WTC11 (cell line): ENCODE measurements at regions not wholly inside any gene's neighbourhood (a gene's known extent, or its start where the extent isn't known, plus 50 kb on each side); places are given as distances from the start of the nearest gene placed in this dataset.

Experiments used
- ATAC-seq: fragments of 200-7000 bp; cut with Tn5 transposase; 2 replicates; pipeline ENCODE4 v1.10.0; 2021; ENCODE audit warnings: mild to moderate bottlenecking, moderate library complexity
- CTCF ChIA-PET: fragments of 300-600 bp; sonication (Branson Sonifier 250); formaldehyde crosslinking; loops from one replicate; lab custom pipeline; 2021; ENCODE audit warnings: antibody characterized with exemption; lab: Charles Lee
- POLR2A ChIA-PET: fragments of 350-600 bp; sonication (Branson Sonifier 250); formaldehyde crosslinking; loops from one replicate; lab custom pipeline; 2021; ENCODE audit warnings: antibody characterized with exemption; lab: Charles Lee
- DNase-seq: peaks from one replicate; pipeline ENCODE4 v3.0.0; 2021; ENCODE audit warnings: low spot score
- H3K27ac Mint-ChIP-seq: 2 replicates; pipeline ENCODE4 v1.8.0; 2021; ENCODE audit warnings: mixed read lengths
- H3K27me3 Mint-ChIP-seq: 2 replicates; pipeline ENCODE4 v1.8.0; 2021; ENCODE audit warnings: low read depth, mild to moderate bottlenecking, moderate library complexity, mixed read lengths
- H3K36me3 Mint-ChIP-seq: 2 replicates; pipeline ENCODE4 v1.8.0; 2021; ENCODE audit warnings: mixed read lengths
- H3K4me1 Mint-ChIP-seq: 2 replicates; pipeline ENCODE4 v1.8.0; 2022; ENCODE audit warnings: mixed read lengths
- H3K4me3 Mint-ChIP-seq: 2 replicates; pipeline ENCODE4 v1.8.0; 2021; ENCODE audit warnings: mild to moderate bottlenecking, moderate library complexity, mixed read lengths
- H3K9me3 Mint-ChIP-seq: 2 replicates; pipeline ENCODE4 v1.8.0; 2021; ENCODE audit warnings: mixed read lengths
- ARID4B ChIP-seq: sonication (generic); formaldehyde crosslinking; IDR thresholded peaks from 2 replicates; pipeline ENCODE4 v1.8.0; 2023; ENCODE audit warnings: missing genetic modification reagents, mild to moderate bottlenecking, borderline replicate concordance
- ATF2 ChIP-seq: sonication (generic); formaldehyde crosslinking; IDR thresholded peaks from 2 replicates; pipeline ENCODE4 v1.8.1; 2022; ENCODE audit warnings: low read depth, missing genetic modification reagents, borderline replicate concordance
- CREB1 ChIP-seq: sonication (generic); formaldehyde crosslinking; IDR thresholded peaks from 2 replicates; pipeline ENCODE4 v1.8.0; 2023; ENCODE audit warnings: mild to moderate bottlenecking, missing genetic modification reagents
- E2F5 ChIP-seq: sonication (generic); formaldehyde crosslinking; IDR thresholded peaks from 2 replicates; pipeline ENCODE4 v1.8.1; 2022; ENCODE audit warnings: mild to moderate bottlenecking, moderate library complexity, missing genetic modification reagents
- EMX1 ChIP-seq: fragments of 250-450 bp; sonication (Bioruptor Pico); IDR thresholded peaks from 2 replicates; pipeline ENCODE4 v1.8.0; 2021; ENCODE audit warnings: mild to moderate bottlenecking
- RORB ChIP-seq: fragments of 250-450 bp; sonication (Bioruptor Pico); IDR thresholded peaks from 2 replicates; pipeline ENCODE4 v1.9.0; 2021; ENCODE audit warnings: mild to moderate bottlenecking
- ZNF138 ChIP-seq: sonication (generic); formaldehyde crosslinking; conservative IDR thresholded peaks from 2 replicates; pipeline ENCODE4 v1.8.1; 2022; ENCODE audit warnings: mild to moderate bottlenecking, moderate library complexity, missing genetic modification reagents
- ZNF671 ChIP-seq: fragments of 250-450 bp; sonication (Bioruptor Pico); IDR thresholded peaks from 2 replicates; pipeline ENCODE4 v1.8.0; 2021; ENCODE audit warnings: mild to moderate bottlenecking
- TF ChIP-seq, protein P1 (sequence below): fragments of 250-450 bp; sonication (Bioruptor Pico); IDR thresholded peaks from 2 replicates; pipeline ENCODE4 v1.9.0; 2021; ENCODE audit warnings: mild to moderate bottlenecking, borderline replicate concordance
- TF ChIP-seq, protein P2 (sequence below): sonication (generic); formaldehyde crosslinking; IDR thresholded peaks from 2 replicates; pipeline ENCODE4 v1.8.0; 2023; ENCODE audit warnings: missing genetic modification reagents
- TF ChIP-seq, protein P3 (sequence below): fragments of 250-450 bp; sonication (Bioruptor Pico); IDR thresholded peaks from 2 replicates; pipeline ENCODE4 v1.9.0; 2021; ENCODE audit warnings: mild to moderate bottlenecking
- TF ChIP-seq, protein P4 (sequence below): sonication (generic); formaldehyde crosslinking; IDR thresholded peaks from 2 replicates; pipeline ENCODE4 v1.8.1; 2022; ENCODE audit warnings: missing genetic modification reagents, borderline replicate concordance

GRCh38 chr7:118327174-118327573 lies 102.7 kb downstream of the ANKRD7 start (continued):
- TF ChIP-seq ATF2 (CRISPR knock-in tag), result no peak

GRCh38 chr7:118328505-118329211 lies 104.2 kb downstream of the ANKRD7 start:
- ChIA-PET CTCF (no interaction called here), POLR2A (no interaction called here)
- H3K9me3 Mint-ChIP-seq, result no peaks in the 10 kb centered on the region
- no peak overlapping the region for H3K4me3 Mint-ChIP-seq
- H3K27me3 Mint-ChIP-seq, result no peaks in the 10 kb centered on the region
- peaks cover 15% of the 10 kb centered on the region for H3K4me1 Mint-ChIP-seq
- no peaks in the 10 kb centered on the region for H3K36me3 Mint-ChIP-seq
- peak overlapping the region; percentile 19; the same call in 1 of the 2 replicates for H3K27ac Mint-ChIP-seq
- no peak for TF ChIP-seq E2F5 (CRISPR knock-in tag)
- TF ChIP-seq, protein P1, sequence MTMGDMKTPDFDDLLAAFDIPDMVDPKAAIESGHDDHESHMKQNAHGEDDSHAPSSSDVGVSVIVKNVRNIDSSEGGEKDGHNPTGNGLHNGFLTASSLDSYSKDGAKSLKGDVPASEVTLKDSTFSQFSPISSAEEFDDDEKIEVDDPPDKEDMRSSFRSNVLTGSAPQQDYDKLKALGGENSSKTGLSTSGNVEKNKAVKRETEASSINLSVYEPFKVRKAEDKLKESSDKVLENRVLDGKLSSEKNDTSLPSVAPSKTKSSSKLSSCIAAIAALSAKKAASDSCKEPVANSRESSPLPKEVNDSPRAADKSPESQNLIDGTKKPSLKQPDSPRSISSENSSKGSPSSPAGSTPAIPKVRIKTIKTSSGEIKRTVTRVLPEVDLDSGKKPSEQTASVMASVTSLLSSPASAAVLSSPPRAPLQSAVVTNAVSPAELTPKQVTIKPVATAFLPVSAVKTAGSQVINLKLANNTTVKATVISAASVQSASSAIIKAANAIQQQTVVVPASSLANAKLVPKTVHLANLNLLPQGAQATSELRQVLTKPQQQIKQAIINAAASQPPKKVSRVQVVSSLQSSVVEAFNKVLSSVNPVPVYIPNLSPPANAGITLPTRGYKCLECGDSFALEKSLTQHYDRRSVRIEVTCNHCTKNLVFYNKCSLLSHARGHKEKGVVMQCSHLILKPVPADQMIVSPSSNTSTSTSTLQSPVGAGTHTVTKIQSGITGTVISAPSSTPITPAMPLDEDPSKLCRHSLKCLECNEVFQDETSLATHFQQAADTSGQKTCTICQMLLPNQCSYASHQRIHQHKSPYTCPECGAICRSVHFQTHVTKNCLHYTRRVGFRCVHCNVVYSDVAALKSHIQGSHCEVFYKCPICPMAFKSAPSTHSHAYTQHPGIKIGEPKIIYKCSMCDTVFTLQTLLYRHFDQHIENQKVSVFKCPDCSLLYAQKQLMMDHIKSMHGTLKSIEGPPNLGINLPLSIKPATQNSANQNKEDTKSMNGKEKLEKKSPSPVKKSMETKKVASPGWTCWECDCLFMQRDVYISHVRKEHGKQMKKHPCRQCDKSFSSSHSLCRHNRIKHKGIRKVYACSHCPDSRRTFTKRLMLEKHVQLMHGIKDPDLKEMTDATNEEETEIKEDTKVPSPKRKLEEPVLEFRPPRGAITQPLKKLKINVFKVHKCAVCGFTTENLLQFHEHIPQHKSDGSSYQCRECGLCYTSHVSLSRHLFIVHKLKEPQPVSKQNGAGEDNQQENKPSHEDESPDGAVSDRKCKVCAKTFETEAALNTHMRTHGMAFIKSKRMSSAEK, result no peak
- no peak for TF ChIP-seq CREB1
- TF ChIP-seq, protein P2, sequence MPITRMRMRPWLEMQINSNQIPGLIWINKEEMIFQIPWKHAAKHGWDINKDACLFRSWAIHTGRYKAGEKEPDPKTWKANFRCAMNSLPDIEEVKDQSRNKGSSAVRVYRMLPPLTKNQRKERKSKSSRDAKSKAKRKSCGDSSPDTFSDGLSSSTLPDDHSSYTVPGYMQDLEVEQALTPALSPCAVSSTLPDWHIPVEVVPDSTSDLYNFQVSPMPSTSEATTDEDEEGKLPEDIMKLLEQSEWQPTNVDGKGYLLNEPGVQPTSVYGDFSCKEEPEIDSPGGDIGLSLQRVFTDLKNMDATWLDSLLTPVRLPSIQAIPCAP (CRISPR knock-in tag), result no peak
- TF ChIP-seq ZNF671, result no peak
- no peak for TF ChIP-seq EMX1 (CRISPR knock-in tag)
- TF ChIP-seq, protein P3, sequence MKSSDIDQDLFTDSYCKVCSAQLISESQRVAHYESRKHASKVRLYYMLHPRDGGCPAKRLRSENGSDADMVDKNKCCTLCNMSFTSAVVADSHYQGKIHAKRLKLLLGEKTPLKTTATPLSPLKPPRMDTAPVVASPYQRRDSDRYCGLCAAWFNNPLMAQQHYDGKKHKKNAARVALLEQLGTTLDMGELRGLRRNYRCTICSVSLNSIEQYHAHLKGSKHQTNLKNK (CRISPR knock-in tag), result no peak
- TF ChIP-seq ZNF138 (CRISPR knock-in tag), result no peak
- TF ChIP-seq, protein P4, sequence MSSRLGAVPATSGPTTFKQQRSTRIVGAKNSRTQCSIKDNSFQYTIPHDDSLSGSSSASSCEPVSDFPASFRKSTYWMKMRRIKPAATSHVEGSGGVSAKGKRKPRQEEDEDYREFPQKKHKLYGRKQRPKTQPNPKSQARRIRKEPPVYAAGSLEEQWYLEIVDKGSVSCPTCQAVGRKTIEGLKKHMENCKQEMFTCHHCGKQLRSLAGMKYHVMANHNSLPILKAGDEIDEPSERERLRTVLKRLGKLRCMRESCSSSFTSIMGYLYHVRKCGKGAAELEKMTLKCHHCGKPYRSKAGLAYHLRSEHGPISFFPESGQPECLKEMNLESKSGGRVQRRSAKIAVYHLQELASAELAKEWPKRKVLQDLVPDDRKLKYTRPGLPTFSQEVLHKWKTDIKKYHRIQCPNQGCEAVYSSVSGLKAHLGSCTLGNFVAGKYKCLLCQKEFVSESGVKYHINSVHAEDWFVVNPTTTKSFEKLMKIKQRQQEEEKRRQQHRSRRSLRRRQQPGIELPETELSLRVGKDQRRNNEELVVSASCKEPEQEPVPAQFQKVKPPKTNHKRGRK (CRISPR knock-in tag), result no peak
- no peak for TF ChIP-seq RORB
- TF ChIP-seq ARID4B (CRISPR knock-in tag), result no peak
- ATAC-seq (peak; percentile 59), DNase-seq (no peak)
